Loucy (cell line): ENCODE measurements at regions not wholly inside any gene's neighbourhood (a gene's known extent, or its start where the extent isn't known, plus 50 kb on each side); places are given as distances from the start of the nearest gene placed in this dataset.
"Not testable (repeated sequence)": the region's sequence is repeated elsewhere in the genome, so short reads cannot be mapped to it uniquely, and the experiment has no call there.

Experiments
- H2AFZ ChIP-seq: fragments of 200-600 bp; sonication (generic); 2 replicates; pipeline ENCODE4 v1.6.0; 2016; ENCODE audit warnings: antibody characterized with exemption, mild to moderate bottlenecking, low read length, moderate library complexity
- H3F3A ChIP-seq: fragments of 200-600 bp; 2 replicates; pipeline ENCODE4 v1.6.0; 2016; ENCODE audit warnings: antibody characterized with exemption, low read depth, mild to moderate bottlenecking
- H3K27me3 ChIP-seq: fragments of 200-600 bp; sonication (generic); 2 replicates; pipeline ENCODE4 v1.6.1; 2014; ENCODE audit warnings: low read length, mild to moderate bottlenecking; ENCODE audit not compliant: insufficient read depth, poor library complexity, severe bottlenecking
- H3K36me3 ChIP-seq: fragments of 200-600 bp; sonication (generic); 2 replicates; pipeline ENCODE4 v1.6.1; 2016; ENCODE audit warnings: low read length; ENCODE audit not compliant: insufficient read depth
- H3K4me1 ChIP-seq: fragments of 200-600 bp; sonication (generic); 2 replicates; pipeline ENCODE4 v1.5.1; 2014; ENCODE audit warnings: low read length, mild to moderate bottlenecking; ENCODE audit not compliant: insufficient read depth, poor library complexity, severe bottlenecking
- H3K4me2 ChIP-seq: fragments of 200-600 bp; sonication (generic); 2 replicates; pipeline ENCODE4 v1.6.0; 2014; ENCODE audit warnings: antibody characterized with exemption, low read length, low read depth, mild to moderate bottlenecking; ENCODE audit not compliant: poor library complexity, severe bottlenecking
- H3K4me3 ChIP-seq: fragments of 200-600 bp; sonication (generic); 2 replicates; pipeline ENCODE4 v1.5.1; 2014; ENCODE audit warnings: low read length, mild to moderate bottlenecking, mixed read lengths; ENCODE audit not compliant: poor library complexity, severe bottlenecking
- H3K79me2 ChIP-seq: fragments of 200-600 bp; sonication (generic); 2 replicates; pipeline ENCODE4 v1.6.1; 2014; ENCODE audit warnings: low read length; ENCODE audit not compliant: insufficient read depth
- H3K9ac ChIP-seq: fragments of 200-600 bp; sonication (generic); 2 replicates; pipeline ENCODE4 v1.6.0; 2014; ENCODE audit warnings: mild to moderate bottlenecking, low read depth, low read length, moderate library complexity; ENCODE audit not compliant: poor library complexity, severe bottlenecking
- H3K9me2 ChIP-seq: fragments of 200-600 bp; sonication (generic); replicated peaks from 2 replicates; pipeline ENCODE4 v1.6.1; 2016; ENCODE audit warnings: low read depth, low read length, mixed read lengths
- H3K9me3 ChIP-seq: fragments of 200-600 bp; sonication (generic); 2 replicates; pipeline ENCODE4 v1.6.1; 2014; ENCODE audit warnings: mild to moderate bottlenecking, antibody characterized with exemption, low read length, low read depth; ENCODE audit not compliant: insufficient read depth
- H4K20me1 ChIP-seq: fragments of 200-600 bp; sonication (generic); 2 replicates; pipeline ENCODE4 v1.6.0; 2014; ENCODE audit warnings: antibody characterized with exemption, low read length, mild to moderate bottlenecking; ENCODE audit not compliant: insufficient read depth, poor library complexity, severe bottlenecking
- EZH2phosphoT487 ChIP-seq: fragments of 200-600 bp; IDR thresholded peaks from 2 replicates; pipeline ENCODE4 v1.6.1; 2018; ENCODE audit warnings: antibody characterized with exemption, mild to moderate bottlenecking, moderate library complexity, borderline replicate concordance
- TF ChIP-seq, protein P1 (sequence below): fragments of 200-600 bp; sonication (generic); conservative IDR thresholded peaks from 2 replicates; pipeline ENCODE4 v1.5.1; 2014; ENCODE audit warnings: mild to moderate bottlenecking, antibody characterized with exemption, low read length

DNA sequence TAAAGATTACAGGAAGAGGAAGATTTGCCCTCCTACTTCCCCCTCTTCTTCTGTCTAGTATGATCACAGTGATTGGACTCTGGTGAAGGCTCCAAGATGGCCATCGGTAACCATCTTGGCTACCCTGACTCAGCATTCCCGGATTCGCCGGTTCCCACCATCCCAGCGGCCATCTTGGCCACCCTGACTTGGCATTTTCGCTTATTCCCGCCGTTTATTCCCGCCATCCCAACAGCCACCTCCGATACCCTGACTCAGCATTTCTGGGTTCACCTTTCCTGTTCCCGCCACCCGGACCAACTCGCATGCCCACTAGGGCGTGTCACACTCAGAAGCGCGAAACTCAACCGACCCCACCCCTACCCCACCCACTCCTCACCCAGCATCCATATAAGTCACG is 95.4 kb upstream of the GRIN2A start:
- H4K20me1 ChIP-seq, result no peaks in the 10 kb centered on the region
- TF ChIP-seq EZH2phosphoT487, result no peak
- TF ChIP-seq, protein P1, sequence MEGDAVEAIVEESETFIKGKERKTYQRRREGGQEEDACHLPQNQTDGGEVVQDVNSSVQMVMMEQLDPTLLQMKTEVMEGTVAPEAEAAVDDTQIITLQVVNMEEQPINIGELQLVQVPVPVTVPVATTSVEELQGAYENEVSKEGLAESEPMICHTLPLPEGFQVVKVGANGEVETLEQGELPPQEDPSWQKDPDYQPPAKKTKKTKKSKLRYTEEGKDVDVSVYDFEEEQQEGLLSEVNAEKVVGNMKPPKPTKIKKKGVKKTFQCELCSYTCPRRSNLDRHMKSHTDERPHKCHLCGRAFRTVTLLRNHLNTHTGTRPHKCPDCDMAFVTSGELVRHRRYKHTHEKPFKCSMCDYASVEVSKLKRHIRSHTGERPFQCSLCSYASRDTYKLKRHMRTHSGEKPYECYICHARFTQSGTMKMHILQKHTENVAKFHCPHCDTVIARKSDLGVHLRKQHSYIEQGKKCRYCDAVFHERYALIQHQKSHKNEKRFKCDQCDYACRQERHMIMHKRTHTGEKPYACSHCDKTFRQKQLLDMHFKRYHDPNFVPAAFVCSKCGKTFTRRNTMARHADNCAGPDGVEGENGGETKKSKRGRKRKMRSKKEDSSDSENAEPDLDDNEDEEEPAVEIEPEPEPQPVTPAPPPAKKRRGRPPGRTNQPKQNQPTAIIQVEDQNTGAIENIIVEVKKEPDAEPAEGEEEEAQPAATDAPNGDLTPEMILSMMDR, result no peak
- no peaks in the 10 kb centered on the region for H3K9me3 ChIP-seq
- H3K4me3 ChIP-seq, result no peak overlapping the region
- H3K4me2 ChIP-seq, result no peak overlapping the region
- H3F3A ChIP-seq, result no peaks in the 10 kb centered on the region
- H3K36me3 ChIP-seq, result no peaks in the 10 kb centered on the region
- no peaks in the 10 kb centered on the region for H3K79me2 ChIP-seq
- H3K9ac ChIP-seq, result no peak overlapping the region
- H3K27me3 ChIP-seq, result no peaks in the 10 kb centered on the region
- no peaks in the 10 kb centered on the region for H3K4me1 ChIP-seq
- H2AFZ ChIP-seq, result no peak overlapping the region
- H3K9me2 ChIP-seq, result no peaks in the 10 kb centered on the region

DNA sequence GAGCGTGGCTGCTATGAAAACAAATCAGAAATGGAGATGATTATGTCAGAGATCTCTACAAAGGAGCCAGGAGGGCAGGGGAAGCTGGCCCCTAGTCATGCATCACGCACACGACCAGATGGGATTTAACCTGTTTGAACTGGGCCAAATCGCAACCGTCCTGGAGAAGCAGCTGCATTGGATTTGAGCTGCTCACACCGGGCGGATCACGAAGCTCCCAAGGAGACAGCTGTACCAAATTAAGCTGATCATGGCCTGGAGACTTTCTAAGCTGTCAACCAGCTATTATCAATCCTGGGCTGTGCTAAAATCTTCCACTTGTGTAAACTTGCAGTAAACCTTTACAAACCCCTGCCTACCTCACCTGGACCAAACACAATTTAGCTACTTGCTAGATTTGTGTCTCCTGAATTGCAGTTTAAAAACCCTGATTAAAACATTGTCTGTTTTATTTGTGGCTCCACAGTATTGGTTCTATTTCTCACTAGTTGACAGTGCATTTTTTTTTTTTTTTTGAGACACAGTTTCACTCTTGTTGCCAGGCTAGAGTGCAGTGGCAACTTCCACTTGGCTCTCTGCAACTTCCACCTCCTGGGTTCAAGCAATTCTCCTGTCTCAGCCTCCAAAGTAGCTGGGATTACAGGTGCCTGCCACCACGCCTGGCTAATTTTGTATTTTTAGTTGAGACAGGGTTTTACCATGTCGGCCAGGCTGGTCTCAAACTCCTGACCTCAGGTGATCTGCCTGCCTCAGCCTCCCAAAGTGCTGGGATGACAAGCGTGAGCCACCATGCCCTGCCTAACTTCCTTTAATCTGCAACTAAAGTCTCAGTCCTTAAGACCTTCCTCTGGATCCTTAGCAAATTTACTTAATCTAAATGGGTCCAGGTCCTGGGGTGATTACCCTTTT is 98.3 kb upstream of the GRIN2A start:
- Histone ChIP-seq H3K36me3 (no peaks in the 10 kb centered on the region), H3K27me3 (no peaks in the 10 kb centered on the region), H3K9ac (no peak overlapping the region), H3K79me2 (no peaks in the 10 kb centered on the region), H3K4me1 (no peaks in the 10 kb centered on the region), H3F3A (no peaks in the 10 kb centered on the region), H2AFZ (no peak overlapping the region), H3K4me2 (no peak overlapping the region), H3K9me3 (no peaks in the 10 kb centered on the region), H3K9me2 (no peaks in the 10 kb centered on the region), H4K20me1 (no peaks in the 10 kb centered on the region), H3K4me3 (no peak overlapping the region)
- TF ChIP-seq EZH2phosphoT487, result no peak
- TF ChIP-seq, protein P1, result no peak

DNA sequence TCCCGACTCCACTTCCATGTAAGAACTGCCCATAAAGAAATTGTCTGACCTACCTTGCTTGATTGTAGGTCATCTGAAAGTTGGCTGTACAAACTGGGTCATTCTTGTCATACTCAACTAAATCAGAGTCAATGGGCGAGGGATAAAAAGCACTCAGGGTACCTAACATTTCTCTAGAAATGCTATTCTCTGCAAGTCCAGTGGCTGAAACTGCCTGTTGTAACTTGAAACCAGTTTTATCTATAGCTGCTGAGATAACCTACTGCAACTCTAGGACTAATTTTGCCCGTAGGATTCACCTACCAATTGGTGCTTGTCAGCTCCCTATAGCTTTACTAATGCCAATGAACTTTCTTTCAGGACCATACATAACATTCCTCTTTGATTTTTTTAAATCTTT is 100.1 kb upstream of the GRIN2A start:
- no peaks in the 10 kb centered on the region for H3K9me3 ChIP-seq
- H3F3A ChIP-seq, result no peaks in the 10 kb centered on the region
- H3K4me3 ChIP-seq, result no peak overlapping the region
- no peak overlapping the region for H2AFZ ChIP-seq
- H3K36me3 ChIP-seq, result no peaks in the 10 kb centered on the region
- no peaks in the 10 kb centered on the region for H3K27me3 ChIP-seq
- no peaks in the 10 kb centered on the region for H4K20me1 ChIP-seq
- H3K4me2 ChIP-seq, result no peak overlapping the region
- H3K79me2 ChIP-seq, result no peaks in the 10 kb centered on the region
- no peaks in the 10 kb centered on the region for H3K4me1 ChIP-seq
- TF ChIP-seq, protein P1, result no peak
- TF ChIP-seq EZH2phosphoT487, result no peak
- no peak overlapping the region for H3K9ac ChIP-seq
- H3K9me2 ChIP-seq, result no peaks in the 10 kb centered on the region

DNA sequence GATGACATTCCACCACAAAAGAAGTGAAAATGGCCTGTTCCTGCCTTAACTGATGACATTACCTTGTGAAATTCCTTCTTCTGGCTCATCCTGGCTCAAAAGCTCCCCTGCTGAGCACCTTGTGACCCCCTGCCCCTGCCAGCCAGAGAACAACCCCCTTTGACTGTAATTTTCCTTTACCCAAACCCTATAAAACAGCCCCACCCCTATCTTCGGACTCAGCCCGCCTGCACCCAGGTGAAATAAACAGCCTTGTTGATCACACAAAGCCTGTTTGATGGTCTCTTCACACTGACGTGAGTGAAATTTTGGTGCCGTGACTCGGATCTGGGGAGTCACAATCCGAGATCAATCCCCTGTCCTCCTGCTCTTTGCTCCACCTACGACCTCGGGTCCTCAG is 101.0 kb upstream of the GRIN2A start:
- not testable (repeated sequence) for H3K4me1 ChIP-seq, H3K9me2 ChIP-seq, H2AFZ ChIP-seq, H3K4me2 ChIP-seq, H4K20me1 ChIP-seq, H3K27me3 ChIP-seq, H3K9ac ChIP-seq, H3F3A ChIP-seq, H3K9me3 ChIP-seq, H3K36me3 ChIP-seq, H3K79me2 ChIP-seq, H3K4me3 ChIP-seq

DNA sequence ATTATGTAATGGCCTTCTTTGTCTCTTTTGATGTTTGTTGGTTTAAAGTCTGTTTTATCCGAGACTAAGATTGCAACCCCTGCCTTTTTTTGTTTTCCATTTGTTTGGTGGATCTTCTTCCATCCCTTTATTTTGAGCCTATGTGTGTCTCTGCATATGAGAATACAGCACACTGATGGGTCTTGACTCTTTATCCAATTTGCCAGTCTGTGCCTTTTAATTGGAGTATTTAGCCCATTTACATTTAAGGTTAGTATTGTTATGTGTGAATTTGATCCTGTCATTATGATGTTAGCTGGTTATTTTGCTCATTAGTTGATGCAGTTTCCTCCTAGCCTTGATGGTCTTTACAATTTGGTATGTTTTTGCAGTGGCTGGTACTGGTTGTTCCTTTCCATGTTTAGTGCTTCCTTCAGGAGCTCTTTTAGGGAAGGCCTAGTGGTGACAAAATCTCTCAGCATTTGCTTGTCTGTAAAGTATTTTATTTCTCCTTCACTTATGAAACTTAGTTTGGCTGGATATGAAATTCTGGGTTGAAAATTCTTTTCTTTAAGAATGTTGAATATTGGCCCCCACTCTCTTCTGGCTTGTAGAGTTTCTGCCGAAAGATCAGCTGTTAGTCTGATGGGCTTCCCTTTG is 95.3 kb upstream of the ATF7IP2 start:
- not testable (repeated sequence) for H3K4me1 ChIP-seq, H3K79me2 ChIP-seq, H3F3A ChIP-seq, H3K4me2 ChIP-seq, H3K9me3 ChIP-seq, H4K20me1 ChIP-seq, H3K9me2 ChIP-seq, H3K4me3 ChIP-seq, H3K27me3 ChIP-seq, H2AFZ ChIP-seq, H3K36me3 ChIP-seq, H3K9ac ChIP-seq
